ENCODE measurements at regions not wholly inside any gene's neighbourhood (a gene's known extent, or its start where the extent isn't known, plus 50 kb on each side); places are given as distances from the start of the nearest gene placed in this dataset.

GRCh38 chr11:28659716-28660348, 551.6 kb downstream of the METTL15 start:
- no peak for DNase-seq

GRCh38 chr11:28657378-28658030, 549.3 kb downstream of the METTL15 start:
- no peak for DNase-seq

- DNase-seq: no peak
These were observed 546.0 kb downstream of the METTL15 start for GRCh38 chr11:28654191-28654590.

GRCh38 chr11:28649922-28650321, 541.7 kb downstream of the METTL15 start:
- no peak for DNase-seq

- DNase-seq: no peak
These were observed 528.4 kb downstream of the METTL15 start for GRCh38 chr11:28636566-28636965.

- DNase-seq: no peak
These were observed 527.8 kb downstream of the METTL15 start for GRCh38 chr11:28636033-28636432.

GRCh38 chr11:28632338-28632737, 524.1 kb downstream of the METTL15 start:
- no peak for DNase-seq

GRCh38 chr11:28631148-28631547, 523.0 kb downstream of the METTL15 start:
- DNase-seq: no peak

GRCh38 chr11:28629235-28629634, 521.0 kb downstream of the METTL15 start:
- no peak for DNase-seq

- DNase-seq: no peak
These were observed 520.2 kb downstream of the METTL15 start for GRCh38 chr11:28628412-28628811.

GRCh38 chr11:28627690-28628255, 519.6 kb downstream of the METTL15 start:
- no peak for DNase-seq

GRCh38 chr11:28625532-28625931, 517.3 kb downstream of the METTL15 start:
- no peak for DNase-seq

GRCh38 chr11:28621753-28622152, 513.6 kb downstream of the METTL15 start:
- DNase-seq: no peak

GRCh38 chr11:28619846-28620540, 511.8 kb downstream of the METTL15 start:
- DNase-seq: no peak

- no peak for DNase-seq
These were observed 510.2 kb downstream of the METTL15 start for GRCh38 chr11:28618416-28618815.

GRCh38 chr11:28616160-28616965, 508.2 kb downstream of the METTL15 start:
- no peak for DNase-seq

- no peak for DNase-seq
These were observed 507.4 kb downstream of the METTL15 start for GRCh38 chr11:28615542-28615941.

GRCh38 chr11:28606930-28607329, 498.7 kb downstream of the METTL15 start:
- no peak for DNase-seq

- no peak for DNase-seq
These were observed 491.5 kb downstream of the METTL15 start for GRCh38 chr11:28599656-28600055.

- DNase-seq: no peak
These were observed 490.3 kb downstream of the METTL15 start for GRCh38 chr11:28598531-28598930.

- no peak for DNase-seq
These were observed 488.6 kb downstream of the METTL15 start for GRCh38 chr11:28596816-28597215.

GRCh38 chr11:28592141-28592540, 484.0 kb downstream of the METTL15 start:
- DNase-seq: no peak

- DNase-seq: no peak
These were observed 476.8 kb downstream of the METTL15 start for GRCh38 chr11:28584992-28585391.
